HepG2 (cell line): ENCODE measurements at regions not wholly inside any gene's neighbourhood (a gene's known extent, or its start where the extent isn't known, plus 50 kb on each side); places are given as distances from the start of the nearest gene placed in this dataset.

Experiments
- BRCA1 ChIP-seq: sonication (generic); formaldehyde crosslinking; IDR thresholded peaks from 2 replicates; pipeline ENCODE4 v1.4.0; 2020; ENCODE audit warnings: missing genetic modification reagents
- CREB1 ChIP-seq, 2 experiments: fragments of 450-650 bp in 1 of 2; IDR thresholded peaks; 2 replicates each; pipeline ENCODE4 v1.6.1; 2016 to 2017; ENCODE audit warnings: control low read depth in 1 of 2, mild to moderate bottlenecking in 1 of 2, missing compliant biosample characterization in 1 of 2, missing genetic modification characterization in 1 of 2
- DR1 ChIP-seq: sonication (generic); formaldehyde crosslinking; IDR thresholded peaks from 2 replicates; pipeline ENCODE4 v1.8.0; 2021; ENCODE audit warnings: mild to moderate bottlenecking, missing genetic modification reagents, inconsistent platforms
- EP300 ChIP-seq, 3 experiments: sonication (generic) in 1 of 3; formaldehyde crosslinking in 1 of 3; IDR thresholded peaks; 2 replicates each; pipeline versions ENCODE4 v1.5.1 to v1.6.1; 2011 to 2020; ENCODE audit warnings: low read depth in 2 of 3, low read length in 2 of 3, borderline replicate concordance in 1 of 3, improper control_type of control experiment in 1 of 3, mild to moderate bottlenecking in 1 of 3, missing genetic modification reagents in 1 of 3, moderate library complexity in 1 of 3
- FOXA1 ChIP-seq, 2 experiments: fragments of 450-650 bp in 1 of 2; sonication (generic) in 1 of 2; formaldehyde crosslinking in 1 of 2; IDR thresholded peaks; 2 replicates each; pipeline versions ENCODE4 v1.4.0 to v1.6.1; 2016 to 2020; ENCODE audit warnings: missing genetic modification reagents in 1 of 2
- HDAC6 ChIP-seq: fragments of 200-600 bp; sonication (generic); IDR thresholded peaks from 2 replicates; pipeline ENCODE4 v1.7.0; 2017; ENCODE audit warnings: mild to moderate bottlenecking, antibody characterized with exemption, low read length, low read depth
- ZNF350 ChIP-seq: sonication (generic); formaldehyde crosslinking; IDR thresholded peaks from 2 replicates; pipeline ENCODE4 v1.4.0; 2020; ENCODE audit warnings: mild to moderate bottlenecking, low read depth, missing genetic modification reagents, borderline replicate concordance
- TF ChIP-seq, protein P1 (sequence below): sonication (generic); formaldehyde crosslinking; IDR thresholded peaks from 2 replicates; pipeline ENCODE4 v1.4.0; 2020; ENCODE audit warnings: missing genetic modification reagents
- TF ChIP-seq, protein P2 (sequence below): sonication (generic); formaldehyde crosslinking; IDR thresholded peaks from 2 replicates; pipeline ENCODE4 v1.5.0; 2020; ENCODE audit warnings: mild to moderate bottlenecking, missing genetic modification reagents, moderate library complexity

DNA sequence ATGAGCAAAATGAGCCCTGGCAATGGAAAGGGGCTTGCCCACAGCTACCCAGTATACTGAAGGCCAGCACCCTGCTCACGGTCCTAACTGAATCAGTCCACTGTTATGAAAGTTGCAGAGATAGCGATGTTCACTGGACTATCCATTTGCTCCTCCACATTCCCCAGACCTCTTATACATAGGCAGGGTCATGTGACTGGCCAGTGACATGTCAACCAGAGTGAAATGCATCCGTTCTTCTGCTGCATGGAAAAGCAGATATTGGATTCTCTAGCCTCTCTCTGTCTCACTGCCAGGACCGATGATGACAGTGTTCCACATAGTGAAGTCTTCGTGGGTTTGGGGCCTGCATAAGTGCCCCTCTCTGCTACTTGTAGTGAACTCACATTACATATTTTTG is 503.4 kb downstream of the RPS24 start:
- TF ChIP-seq, protein P1, sequence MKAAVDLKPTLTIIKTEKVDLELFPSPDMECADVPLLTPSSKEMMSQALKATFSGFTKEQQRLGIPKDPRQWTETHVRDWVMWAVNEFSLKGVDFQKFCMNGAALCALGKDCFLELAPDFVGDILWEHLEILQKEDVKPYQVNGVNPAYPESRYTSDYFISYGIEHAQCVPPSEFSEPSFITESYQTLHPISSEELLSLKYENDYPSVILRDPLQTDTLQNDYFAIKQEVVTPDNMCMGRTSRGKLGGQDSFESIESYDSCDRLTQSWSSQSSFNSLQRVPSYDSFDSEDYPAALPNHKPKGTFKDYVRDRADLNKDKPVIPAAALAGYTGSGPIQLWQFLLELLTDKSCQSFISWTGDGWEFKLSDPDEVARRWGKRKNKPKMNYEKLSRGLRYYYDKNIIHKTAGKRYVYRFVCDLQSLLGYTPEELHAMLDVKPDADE (CRISPR knock-in tag), result no peak
- TF ChIP-seq HDAC6 (no peak), EP300 (IDR thresholded peaks at IDR 0.05; ENCODE audit: low read depth in 2 of 2, low read length in 2 of 2) (no peak), EP300 (CRISPR knock-in tag; IDR thresholded peaks at IDR 0.05; ENCODE audit: borderline replicate concordance) (no peak), BRCA1 (CRISPR knock-in tag) (no peak), FOXA1 (IDR thresholded peaks at IDR 0.05) (no peak), FOXA1 (CRISPR knock-in tag; IDR thresholded peaks at IDR 0.05) (no peak), CREB1 (IDR thresholded peaks at IDR 0.05) (no peak), CREB1 (CRISPR knock-in tag; IDR thresholded peaks at IDR 0.05) (no peak), ZNF350 (CRISPR knock-in tag) (no peak), DR1 (no peak)
- TF ChIP-seq, protein P2, sequence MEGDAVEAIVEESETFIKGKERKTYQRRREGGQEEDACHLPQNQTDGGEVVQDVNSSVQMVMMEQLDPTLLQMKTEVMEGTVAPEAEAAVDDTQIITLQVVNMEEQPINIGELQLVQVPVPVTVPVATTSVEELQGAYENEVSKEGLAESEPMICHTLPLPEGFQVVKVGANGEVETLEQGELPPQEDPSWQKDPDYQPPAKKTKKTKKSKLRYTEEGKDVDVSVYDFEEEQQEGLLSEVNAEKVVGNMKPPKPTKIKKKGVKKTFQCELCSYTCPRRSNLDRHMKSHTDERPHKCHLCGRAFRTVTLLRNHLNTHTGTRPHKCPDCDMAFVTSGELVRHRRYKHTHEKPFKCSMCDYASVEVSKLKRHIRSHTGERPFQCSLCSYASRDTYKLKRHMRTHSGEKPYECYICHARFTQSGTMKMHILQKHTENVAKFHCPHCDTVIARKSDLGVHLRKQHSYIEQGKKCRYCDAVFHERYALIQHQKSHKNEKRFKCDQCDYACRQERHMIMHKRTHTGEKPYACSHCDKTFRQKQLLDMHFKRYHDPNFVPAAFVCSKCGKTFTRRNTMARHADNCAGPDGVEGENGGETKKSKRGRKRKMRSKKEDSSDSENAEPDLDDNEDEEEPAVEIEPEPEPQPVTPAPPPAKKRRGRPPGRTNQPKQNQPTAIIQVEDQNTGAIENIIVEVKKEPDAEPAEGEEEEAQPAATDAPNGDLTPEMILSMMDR (CRISPR knock-in tag), result no peak
